RKO (cell line): ENCODE measurements at regions not wholly inside any gene's neighbourhood (a gene's known extent, or its start where the extent isn't known, plus 50 kb on each side); places are given as distances from the start of the nearest gene placed in this dataset.

Experiments used
- DNase-seq: peaks from one replicate; pipeline ENCODE4 v3.0.0-alpha.2; 2016; ENCODE audit warnings: low spot score

GRCh38 chr5:175242207-175242606 lies 201.8 kb downstream of the DRD1 start:
- DNase-seq, result no peak

GRCh38 chr5:175238326-175238725 lies 205.7 kb downstream of the DRD1 start:
- no peak for DNase-seq

GRCh38 chr5:175236176-175236575 lies 207.8 kb downstream of the DRD1 start:
- DNase-seq, result no peak

GRCh38 chr5:175235251-175235960 lies 208.6 kb downstream of the DRD1 start:
- DNase-seq, result no peak

- DNase-seq, result no peak
Measured at GRCh38 chr5:175230299-175230698, 213.7 kb downstream of the DRD1 start.

- DNase-seq, result no peak
Measured at GRCh38 chr5:175226506-175226905, 217.5 kb downstream of the DRD1 start.

GRCh38 chr5:175223291-175223690 lies 220.7 kb downstream of the DRD1 start:
- no peak for DNase-seq

GRCh38 chr5:175222621-175223020 lies 221.4 kb downstream of the DRD1 start:
- no peak for DNase-seq

- no peak for DNase-seq
Measured at GRCh38 chr5:175220549-175220948, 223.4 kb downstream of the DRD1 start.

- DNase-seq, result no peak
Measured at GRCh38 chr5:175219366-175219765, 224.6 kb downstream of the DRD1 start.

- no peak for DNase-seq
Measured at GRCh38 chr5:175216991-175217390, 227.0 kb downstream of the DRD1 start.

- no peak for DNase-seq
Measured at GRCh38 chr5:175215906-175216305, 228.1 kb downstream of the DRD1 start.

GRCh38 chr5:175214152-175214551 lies 229.8 kb downstream of the DRD1 start:
- DNase-seq, result peak; percentile 60

GRCh38 chr5:175211956-175212756 lies 231.8 kb downstream of the DRD1 start:
- no peak for DNase-seq

- DNase-seq, result no peak
Measured at GRCh38 chr5:175207321-175208040, 236.5 kb downstream of the DRD1 start.

GRCh38 chr5:175206669-175207068 lies 237.3 kb downstream of the DRD1 start:
- no peak for DNase-seq

- peak; percentile 50 for DNase-seq
Measured at GRCh38 chr5:175202463-175203068, 241.4 kb downstream of the DRD1 start.

- no peak for DNase-seq
Measured at GRCh38 chr5:175201393-175201792, 242.6 kb downstream of the DRD1 start.

- DNase-seq, result no peak
Measured at GRCh38 chr5:175195698-175196656, 248.0 kb downstream of the DRD1 start.

GRCh38 chr5:175181331-175181730 lies 262.7 kb downstream of the DRD1 start:
- DNase-seq, result no peak

GRCh38 chr5:175170899-175171298 lies 273.1 kb downstream of the DRD1 start:
- no peak for DNase-seq
